IMR-90 (cell line): ENCODE measurements at regions not wholly inside any gene's neighbourhood (a gene's known extent, or its start where the extent isn't known, plus 50 kb on each side); places are given as distances from the start of the nearest gene placed in this dataset.

Source experiments
- ATAC-seq: fragments of 200-7000 bp; cut with Tn5 transposase; 2 replicates; pipeline ENCODE4 v1.9.1; 2020; ENCODE audit warnings: low read depth, mild to moderate bottlenecking, moderate library complexity
- BruUV-seq: library from RNA; stranded (reverse); fragments of 400-500 nt; replicated peaks from 2 replicates; lab custom pipeline; 2021; lab: Mats Ljungman, UMichigan
- CTCF ChIA-PET: fragments of 300-600 bp; formaldehyde crosslinking; extraction: SDS; loops from one replicate; lab custom pipeline; 2021; ENCODE audit warnings: antibody characterized with exemption; lab: Yijun Ruan, JAX
- POLR2A ChIA-PET: fragments of 300-600 bp; sonication (Branson Sonifier 250); formaldehyde crosslinking; loops from one replicate; lab custom pipeline; 2022; ENCODE audit warnings: antibody characterized with exemption; ENCODE audit not compliant: unreplicated experiment; lab: Charles Lee
- DNase-seq: peaks from one replicate; pipeline ENCODE4 v3.0.0; 2013
- H2AFZ ChIP-seq: replicated peaks from 2 replicates; pipeline ENCODE3; 2013; ENCODE audit warnings: low read length, mild to moderate bottlenecking; ENCODE audit not compliant: poor library complexity
- H2AK5ac ChIP-seq: 2 replicates; pipeline ENCODE4 v1.6.1; 2013; ENCODE audit warnings: low read depth, low read length, inconsistent platforms
- H2AK9ac ChIP-seq: replicated peaks from 2 replicates; pipeline ENCODE3; 2013; ENCODE audit warnings: mild to moderate bottlenecking, low read depth, low read length, moderate library complexity; ENCODE audit not compliant: poor library complexity
- H2BK120ac ChIP-seq: 2 replicates; pipeline ENCODE4 v1.6.1; 2013; ENCODE audit warnings: low read depth, low read length, inconsistent platforms
- H2BK15ac ChIP-seq: 3 replicates; pipeline ENCODE4 v1.6.1; 2013; ENCODE audit warnings: low read depth, low read length, inconsistent platforms
- H2BK20ac ChIP-seq: 2 replicates; pipeline ENCODE4 v1.6.1; 2013; ENCODE audit warnings: low read depth, mild to moderate bottlenecking, inconsistent platforms, low read length, moderate library complexity
- H2BK5ac ChIP-seq: 2 replicates; pipeline ENCODE4 v1.6.1; 2013; ENCODE audit warnings: mild to moderate bottlenecking, low read depth, low read length, inconsistent platforms; ENCODE audit not compliant: poor library complexity, severe bottlenecking
- H3K14ac ChIP-seq: replicated peaks from 2 replicates; pipeline ENCODE4 v1.6.1; 2013; ENCODE audit warnings: low read depth, low read length, inconsistent platforms
- H3K18ac ChIP-seq: 2 replicates; pipeline ENCODE4 v1.6.1; 2013; ENCODE audit warnings: low read depth, low read length, control low read depth
- H3K23ac ChIP-seq: 2 replicates; pipeline ENCODE4 v1.6.1; 2013; ENCODE audit warnings: low read depth, low read length, inconsistent platforms
- H3K27ac ChIP-seq: 2 replicates; pipeline ENCODE4 v1.5.1; 2013; ENCODE audit warnings: mild to moderate bottlenecking, control low read depth, low read length; ENCODE audit not compliant: insufficient read depth
- H3K27me3 ChIP-seq: 2 replicates; pipeline ENCODE4 v1.6.1; 2013; ENCODE audit warnings: low read length; ENCODE audit not compliant: control insufficient read depth, insufficient read depth
- H3K36me3 ChIP-seq: 2 replicates; pipeline ENCODE4 v1.6.1; 2013; ENCODE audit warnings: low read length, mixed read lengths; ENCODE audit not compliant: control insufficient read depth, insufficient read depth
- H3K4ac ChIP-seq: 2 replicates; pipeline ENCODE4 v1.6.1; 2013; ENCODE audit warnings: low read depth, low read length, inconsistent platforms
- H3K4me1 ChIP-seq: 2 replicates; pipeline ENCODE4 v1.6.1; 2013; ENCODE audit warnings: low read length, mixed read lengths; ENCODE audit not compliant: control insufficient read depth, insufficient read depth
- H3K4me2 ChIP-seq: 2 replicates; pipeline ENCODE4 v1.6.1; 2013; ENCODE audit warnings: low read depth, mild to moderate bottlenecking, control low read depth, low read length, moderate library complexity
- H3K4me3 ChIP-seq: 2 replicates; pipeline ENCODE4 v1.5.1; 2013; ENCODE audit warnings: low read depth, mild to moderate bottlenecking, control low read depth, low read length, moderate library complexity; ENCODE audit not compliant: insufficient read depth
- H3K56ac ChIP-seq: 2 replicates; pipeline ENCODE4 v1.6.1; 2013; ENCODE audit warnings: low read length, inconsistent platforms; ENCODE audit not compliant: insufficient read depth; ENCODE audit errors: extremely low read depth
- H3K79me1 ChIP-seq, 2 experiments: 2 replicates each; pipeline ENCODE4 v1.6.1; 2013; ENCODE audit warnings: low read length in 2 of 2, inconsistent platforms in 1 of 2, low read depth in 1 of 2
- H3K9ac ChIP-seq: 2 replicates; pipeline ENCODE4 v1.6.1; 2013; ENCODE audit warnings: low read depth, low read length, control low read depth
- H3K9me1 ChIP-seq: 2 replicates; pipeline ENCODE4 v1.6.1; 2013; ENCODE audit warnings: low read length, inconsistent platforms; ENCODE audit not compliant: insufficient read depth
- H3K9me3 ChIP-seq: 2 replicates; pipeline ENCODE4 v1.6.1; 2013; ENCODE audit warnings: low read length; ENCODE audit not compliant: control insufficient read depth, insufficient read depth
- H4K20me1 ChIP-seq: 2 replicates; pipeline ENCODE4 v1.6.1; 2013; ENCODE audit warnings: low read length, inconsistent platforms; ENCODE audit not compliant: insufficient read depth
- H4K5ac ChIP-seq: 2 replicates; pipeline ENCODE4 v1.6.1; 2013; ENCODE audit warnings: mild to moderate bottlenecking, low read depth, low read length, control low read depth
- H4K8ac ChIP-seq, 2 experiments: 2 replicates each; pipeline ENCODE4 v1.6.1; 2013; ENCODE audit warnings: low read depth in 2 of 2, low read length in 2 of 2, control low read depth in 1 of 2, inconsistent platforms in 1 of 2
- H4K91ac ChIP-seq: 2 replicates; pipeline ENCODE4 v1.6.1; 2013; ENCODE audit warnings: low read depth, low read length, inconsistent platforms; ENCODE audit not compliant: insufficient read depth
- CEBPB ChIP-seq: IDR thresholded peaks from 2 replicates; pipeline ENCODE4 v1.6.1; 2012; ENCODE audit warnings: low read depth, low read length, improper control_type of control experiment
- FOS ChIP-seq: fragments of 150-350 bp; IDR thresholded peaks from 2 replicates; pipeline ENCODE4 v1.6.1; 2016; ENCODE audit warnings: low read depth, low read length
- MAFK ChIP-seq: IDR thresholded peaks from 2 replicates; pipeline ENCODE4 v1.6.1; 2012; ENCODE audit warnings: low read depth, low read length, improper control_type of control experiment
- NFE2L2 ChIP-seq: fragments of 150-350 bp; IDR thresholded peaks from 2 replicates; pipeline ENCODE4 v1.6.1; 2016; ENCODE audit warnings: low read depth, mild to moderate bottlenecking, low read length
- RAD21 ChIP-seq: IDR thresholded peaks from 2 replicates; pipeline ENCODE4 v1.6.1; 2012; ENCODE audit warnings: low read length, improper control_type of control experiment
- RCOR1 ChIP-seq: IDR thresholded peaks from 2 replicates; pipeline ENCODE4 v1.6.1; 2012; ENCODE audit warnings: mild to moderate bottlenecking, low read length, improper control_type of control experiment; ENCODE audit not compliant: insufficient replicate concordance
- WGBS, 2 experiments: methylation state at CpG; one replicate each; pipeline versions ENCODE4 v1.1.5 to v1.1.7; 2013; ENCODE audit warnings: missing lambda C conversion rate in 2 of 2; ENCODE audit not compliant: insufficient read length in 1 of 2; ENCODE audit errors: extremely low coverage in 2 of 2; 5-methylcytosine and 5-hydroxymethylcytosine counted together
- dilution Hi-C: fragments of 300-500 bp; cut with HindIII; formaldehyde crosslinking; loops from one replicate; pipeline ENCODE4 v1.14.3; 2018; ENCODE audit warnings: low sequenced_read_pairs; ENCODE audit not compliant: unreplicated experiment
- in situ Hi-C: fragments of 300-500 bp; cut with MboI; formaldehyde crosslinking; loops from 3 replicates; pipeline ENCODE4 v1.14.3; 2019; ENCODE audit warnings: low sequenced_read_pairs, inconsistent platforms, mixed read lengths
- intact Hi-C: fragments of 100-400 bp; cut with micrococcal nuclease; formaldehyde crosslinking; loops from 2 replicates; pipeline ENCODE4 v1.10.0; 2022
- TF ChIP-seq, protein P1 (sequence below): fragments of 150-350 bp; IDR thresholded peaks from 2 replicates; pipeline ENCODE4 v1.6.1; 2016; ENCODE audit warnings: low read depth, mild to moderate bottlenecking, low read length, moderate library complexity, borderline replicate concordance

DNA sequence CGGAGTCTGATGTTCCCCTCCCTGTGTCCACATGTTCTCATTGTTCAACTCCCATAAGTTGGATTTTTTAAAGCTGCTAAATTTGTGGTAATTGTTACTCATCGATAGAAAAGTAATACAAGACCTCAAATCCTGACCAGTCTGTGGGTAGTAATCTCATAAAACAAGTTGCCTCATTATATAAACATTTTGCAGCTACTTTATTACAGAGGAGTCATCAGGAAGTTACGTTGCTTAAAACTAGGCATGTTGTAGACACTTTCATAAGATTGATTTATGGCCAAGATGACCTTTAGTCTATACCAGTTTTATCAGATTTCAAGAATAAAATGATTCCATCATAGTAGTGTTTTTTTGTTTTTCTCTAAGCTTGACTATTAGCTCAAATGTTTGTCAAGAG lies 208.8 kb downstream of the GIPC2 start:
- no peak overlapping the region for H3K4me2 ChIP-seq
- no peak overlapping the region for H2AK9ac ChIP-seq
- H4K91ac ChIP-seq, result no peak overlapping the region
- H3K56ac ChIP-seq, result no peak overlapping the region
- no peak overlapping the region for H3K14ac ChIP-seq
- H2AK5ac ChIP-seq, result no peak overlapping the region
- H3K27me3 ChIP-seq, result no peaks in the 10 kb centered on the region; the same call in 1 of the 2 replicates
- no peak overlapping the region for H3K23ac ChIP-seq
- intact Hi-C loops (no loop called here), dilution Hi-C loops (no loop called here), in situ Hi-C loops (no loop called here)
- H2BK120ac ChIP-seq, result no peak overlapping the region
- H3K9me3 ChIP-seq, result no peaks in the 10 kb centered on the region
- no CpG with 5 or more reads among the region's 3 CpGs for WGBS, 2 experiments
- TF ChIP-seq MAFK, result no peak
- no peak for TF ChIP-seq NFE2L2
- TF ChIP-seq, protein P1, sequence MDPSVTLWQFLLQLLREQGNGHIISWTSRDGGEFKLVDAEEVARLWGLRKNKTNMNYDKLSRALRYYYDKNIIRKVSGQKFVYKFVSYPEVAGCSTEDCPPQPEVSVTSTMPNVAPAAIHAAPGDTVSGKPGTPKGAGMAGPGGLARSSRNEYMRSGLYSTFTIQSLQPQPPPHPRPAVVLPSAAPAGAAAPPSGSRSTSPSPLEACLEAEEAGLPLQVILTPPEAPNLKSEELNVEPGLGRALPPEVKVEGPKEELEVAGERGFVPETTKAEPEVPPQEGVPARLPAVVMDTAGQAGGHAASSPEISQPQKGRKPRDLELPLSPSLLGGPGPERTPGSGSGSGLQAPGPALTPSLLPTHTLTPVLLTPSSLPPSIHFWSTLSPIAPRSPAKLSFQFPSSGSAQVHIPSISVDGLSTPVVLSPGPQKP, result no peak
- TF ChIP-seq FOS, result 0 out of 2 replicates have a peak, but pooled peaks have one; percentile 16
- TF ChIP-seq CEBPB, result peak; percentile 76; the same call in 1 of the 2 replicates
- no peak for TF ChIP-seq RCOR1
- TF ChIP-seq RAD21, result no peak
- H3K4me1 ChIP-seq, result no peaks in the 10 kb centered on the region; the same call in 1 of the 2 replicates
- ChIA-PET POLR2A (no interaction called here), CTCF (interaction anchor here (0.9 kb wide), 1 partner anchor 113 kb away, joined by 4 read pairs; no protein-coding TSS in a partner anchor)
- no peaks in the 10 kb centered on the region for H3K9me1 ChIP-seq
- no peak overlapping the region for H3K4ac ChIP-seq
- BruUV-seq, result no TSS peak
- H2AFZ ChIP-seq, result no peak overlapping the region
- no peak overlapping the region for H2BK20ac ChIP-seq
- DNase-seq, result peak; percentile 80
- H3K36me3 ChIP-seq, result no peaks in the 10 kb centered on the region
- no peak overlapping the region for H4K5ac ChIP-seq
- no peak overlapping the region for H3K18ac ChIP-seq
- no peak overlapping the region for H3K4me3 ChIP-seq
- H3K79me1 ChIP-seq, result no peaks in the 10 kb centered on the region
- no peak overlapping the region for H2BK5ac ChIP-seq
- no peaks in the 10 kb centered on the region for H4K20me1 ChIP-seq
- no peak overlapping the region for H4K8ac ChIP-seq
- H3K27ac ChIP-seq, result no peak overlapping the region
- no peak; the same call in 1 of the 2 replicates for ATAC-seq
- H2BK15ac ChIP-seq, result no peak overlapping the region
- H3K9ac ChIP-seq, result no peak overlapping the region
